A673 (cell line): ENCODE measurements at regions not wholly inside any gene's neighbourhood (a gene's known extent, or its start where the extent isn't known, plus 50 kb on each side); places are given as distances from the start of the nearest gene placed in this dataset.

ENCODE experiments used
- BruUV-seq: library from RNA; stranded (reverse); fragments of 400-500 nt; replicated peaks from 2 replicates; lab custom pipeline; 2021; lab: Mats Ljungman, UMichigan
- CTCF ChIA-PET: fragments of 300-600 bp; sonication (Branson Sonifier 250); formaldehyde crosslinking; loops from one replicate; lab custom pipeline; 2022; ENCODE audit warnings: antibody characterized with exemption; lab: Charles Lee
- POLR2A ChIA-PET: fragments of 300-600 bp; sonication (Branson Sonifier 250); formaldehyde crosslinking; loops from one replicate; lab custom pipeline; 2022; ENCODE audit warnings: antibody characterized with exemption; ENCODE audit not compliant: low non-redundant PET; lab: Charles Lee
- DNase-seq: peaks from one replicate; pipeline ENCODE4 v3.0.0-alpha.2; 2015; ENCODE audit warnings: low spot score
- H3K27ac ChIP-seq: fragments of 200-600 bp; sonication (generic); 2 replicates; pipeline ENCODE4 v1.5.1; 2016; ENCODE audit warnings: mixed run types, low read depth, mild to moderate bottlenecking, mixed read lengths, antibody characterized with exemption, low read length; ENCODE audit not compliant: poor library complexity, severe bottlenecking
- H3K27me3 ChIP-seq: fragments of 200-600 bp; sonication (generic); replicated peaks from 2 replicates; pipeline ENCODE4 v1.6.1; 2017; ENCODE audit warnings: mixed run types, low read depth, mild to moderate bottlenecking, mixed read lengths, antibody characterized with exemption, low read length; ENCODE audit not compliant: insufficient read depth, poor library complexity
- H3K36me3 ChIP-seq: fragments of 200-600 bp; sonication (generic); 2 replicates; pipeline ENCODE4 v1.6.1; 2016; ENCODE audit warnings: mixed run types, mild to moderate bottlenecking, mixed read lengths, antibody characterized with exemption, low read length; ENCODE audit not compliant: insufficient read depth, poor library complexity, severe bottlenecking
- H3K4me1 ChIP-seq: fragments of 200-600 bp; sonication (generic); 2 replicates; pipeline ENCODE4 v1.6.1; 2017; ENCODE audit warnings: mixed run types, mild to moderate bottlenecking, mixed read lengths, antibody characterized with exemption, low read length; ENCODE audit not compliant: insufficient read depth, poor library complexity, severe bottlenecking
- H3K4me3 ChIP-seq: fragments of 200-600 bp; sonication (generic); 2 replicates; pipeline ENCODE4 v1.5.1; 2016; ENCODE audit warnings: low read depth, mixed run types, mild to moderate bottlenecking, mixed read lengths, low read length; ENCODE audit not compliant: poor library complexity, severe bottlenecking
- H3K9me3 ChIP-seq: fragments of 200-600 bp; sonication (generic); 2 replicates; pipeline ENCODE4 v1.6.1; 2016; ENCODE audit warnings: mixed run types, low read depth, mild to moderate bottlenecking, mixed read lengths, antibody characterized with exemption, low read length; ENCODE audit not compliant: poor library complexity, severe bottlenecking
- EZH2 ChIP-seq: fragments of 200-600 bp; sonication (generic); IDR thresholded peaks from 2 replicates; pipeline ENCODE4 v1.6.1; 2017; ENCODE audit warnings: borderline replicate concordance, low read depth, mild to moderate bottlenecking, mixed read lengths, antibody characterized with exemption, low read length; ENCODE audit not compliant: poor library complexity, severe bottlenecking
- intact Hi-C: fragments of 100-400 bp; cut with micrococcal nuclease; formaldehyde crosslinking; loops from one replicate; pipeline ENCODE4 v1.10.0; 2022; ENCODE audit not compliant: unreplicated experiment
- TF ChIP-seq, protein P1 (sequence below): fragments of 300-800, 200-600 bp; sonication (generic); conservative IDR thresholded peaks from 2 replicates; pipeline ENCODE4 v1.5.1; 2017; ENCODE audit warnings: low read depth, mild to moderate bottlenecking, antibody characterized with exemption, low read length, moderate library complexity, mixed read lengths

- intact Hi-C loops: no loop called here
Measured at GRCh38 chr3:64993781-64994180, 306.0 kb upstream of the ADAMTS9 start.

GRCh38 chr3:64992530-64993285 lies 304.9 kb upstream of the ADAMTS9 start:
- CTCF ChIA-PET: no interaction called here
- no peaks in the 10 kb centered on the region for H3K36me3 ChIP-seq
- no peak overlapping the region for H3K4me3 ChIP-seq
- intact Hi-C loops: no loop called here
- no TSS peak for BruUV-seq
- no peak for DNase-seq
- no peaks in the 10 kb centered on the region for H3K9me3 ChIP-seq
- TF ChIP-seq, protein P1, sequence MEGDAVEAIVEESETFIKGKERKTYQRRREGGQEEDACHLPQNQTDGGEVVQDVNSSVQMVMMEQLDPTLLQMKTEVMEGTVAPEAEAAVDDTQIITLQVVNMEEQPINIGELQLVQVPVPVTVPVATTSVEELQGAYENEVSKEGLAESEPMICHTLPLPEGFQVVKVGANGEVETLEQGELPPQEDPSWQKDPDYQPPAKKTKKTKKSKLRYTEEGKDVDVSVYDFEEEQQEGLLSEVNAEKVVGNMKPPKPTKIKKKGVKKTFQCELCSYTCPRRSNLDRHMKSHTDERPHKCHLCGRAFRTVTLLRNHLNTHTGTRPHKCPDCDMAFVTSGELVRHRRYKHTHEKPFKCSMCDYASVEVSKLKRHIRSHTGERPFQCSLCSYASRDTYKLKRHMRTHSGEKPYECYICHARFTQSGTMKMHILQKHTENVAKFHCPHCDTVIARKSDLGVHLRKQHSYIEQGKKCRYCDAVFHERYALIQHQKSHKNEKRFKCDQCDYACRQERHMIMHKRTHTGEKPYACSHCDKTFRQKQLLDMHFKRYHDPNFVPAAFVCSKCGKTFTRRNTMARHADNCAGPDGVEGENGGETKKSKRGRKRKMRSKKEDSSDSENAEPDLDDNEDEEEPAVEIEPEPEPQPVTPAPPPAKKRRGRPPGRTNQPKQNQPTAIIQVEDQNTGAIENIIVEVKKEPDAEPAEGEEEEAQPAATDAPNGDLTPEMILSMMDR: no peak
- no peak for TF ChIP-seq EZH2
- H3K27ac ChIP-seq: no peak overlapping the region
- no peaks in the 10 kb centered on the region for H3K4me1 ChIP-seq
- POLR2A ChIA-PET: no interaction called here
- H3K27me3 ChIP-seq: no peaks in the 10 kb centered on the region

More at GRCh38 chr3:64993781-64994180, 306.0 kb upstream of the ADAMTS9 start:
- CTCF ChIA-PET: no interaction called here
- no peaks in the 10 kb centered on the region for H3K4me1 ChIP-seq
- no peaks in the 10 kb centered on the region for H3K27me3 ChIP-seq
- DNase-seq: no peak
- no peak overlapping the region for H3K4me3 ChIP-seq
- TF ChIP-seq, protein P1: no peak
- no peak for TF ChIP-seq EZH2
- no peaks in the 10 kb centered on the region for H3K36me3 ChIP-seq
- POLR2A ChIA-PET: no interaction called here
- H3K27ac ChIP-seq: no peak overlapping the region
- no TSS peak for BruUV-seq
- H3K9me3 ChIP-seq: no peaks in the 10 kb centered on the region

DNA sequence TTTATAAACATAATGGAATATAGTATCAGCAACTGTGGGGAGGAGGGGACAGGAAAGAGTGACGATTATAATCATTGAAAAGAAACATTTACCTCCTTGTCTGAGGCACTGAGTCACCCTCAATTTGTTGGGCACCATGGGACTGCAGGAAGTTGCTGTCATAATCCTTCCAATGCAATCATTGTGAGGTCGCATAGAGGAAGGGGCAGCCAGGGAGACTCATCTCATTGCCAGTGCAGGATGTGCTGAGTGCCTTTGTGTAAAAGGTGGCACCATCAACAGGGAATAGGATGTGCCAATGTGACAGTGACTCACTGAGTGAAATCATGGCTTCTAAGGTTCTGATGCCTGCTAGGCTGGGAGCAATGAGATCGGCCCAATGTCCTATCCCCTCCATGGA lies 300.4 kb upstream of the ADAMTS9 start:
- no peaks in the 10 kb centered on the region for H3K27me3 ChIP-seq
- TF ChIP-seq, protein P1: no peak
- DNase-seq: peak; percentile 88
- no TSS peak for BruUV-seq
- H3K36me3 ChIP-seq: no peaks in the 10 kb centered on the region
- intact Hi-C loops: no loop called here
- no peaks in the 10 kb centered on the region for H3K9me3 ChIP-seq
- no peaks in the 10 kb centered on the region for H3K4me1 ChIP-seq
- CTCF ChIA-PET: no interaction called here
- no peak overlapping the region for H3K4me3 ChIP-seq
- POLR2A ChIA-PET: no interaction called here
- no peak overlapping the region for H3K27ac ChIP-seq
